ENCODE measurements at regions not wholly inside any gene's neighbourhood (a gene's known extent, or its start where the extent isn't known, plus 50 kb on each side); places are given as distances from the start of the nearest gene placed in this dataset.

- Mint-ChIP-seq H3K4me1 (ENCODE audit: low read depth) (peaks cover 46% of the 10 kb centered on the region), H3K27ac (peak overlapping the region; percentile 66), H3K27me3 (ENCODE audit: insufficient read depth) (no peaks in the 10 kb centered on the region; the same call in 1 of the 2 replicates), H3K36me3 (ENCODE audit: low read depth) (0 out of 2 replicates have a peak, but pooled peaks cover 8% of the 10 kb centered on the region), H3K9me3 (peaks cover 8% of the 10 kb centered on the region; the same call in 1 of the 2 replicates), H3K4me3 (no peak overlapping the region)
- TF ChIP-seq CTCF (IDR thresholded peaks at IDR 0.05): no peak
- DNase-seq: peak; percentile 58
Observed at GRCh38 chr12:127550271-127550670, 716.7 kb upstream of the TMEM132C start.

- peaks cover 8% of the 10 kb centered on the region; the same call in 1 of the 2 replicates for H3K9me3 Mint-ChIP-seq
- peaks cover 64% of the 10 kb centered on the region for H3K4me1 Mint-ChIP-seq (ENCODE audit: low read depth)
- TF ChIP-seq CTCF (IDR thresholded peaks at IDR 0.05): no peak
- H3K4me3 Mint-ChIP-seq: no peak overlapping the region
- DNase-seq: no peak
- no peaks in the 10 kb centered on the region; the same call in 1 of the 2 replicates for H3K27me3 Mint-ChIP-seq (ENCODE audit: insufficient read depth)
- H3K36me3 Mint-ChIP-seq (ENCODE audit: low read depth): 0 out of 2 replicates have a peak, but pooled peaks cover 8% of the 10 kb centered on the region
- H3K27ac Mint-ChIP-seq: no peak overlapping the region
Observed at GRCh38 chr12:127552838-127553237, 714.1 kb upstream of the TMEM132C start.

GRCh38 chr12:127555071-127555470 is 711.9 kb upstream of the TMEM132C start:
- Mint-ChIP-seq H3K36me3 (ENCODE audit: low read depth) (0 out of 2 replicates have a peak, but pooled peaks cover 8% of the 10 kb centered on the region), H3K9me3 (peaks cover 8% of the 10 kb centered on the region; the same call in 1 of the 2 replicates), H3K4me3 (no peak overlapping the region), H3K27me3 (ENCODE audit: insufficient read depth) (no peaks in the 10 kb centered on the region), H3K27ac (no peak overlapping the region), H3K4me1 (ENCODE audit: low read depth) (peaks cover 63% of the 10 kb centered on the region)
- TF ChIP-seq CTCF (IDR thresholded peaks at IDR 0.05): no peak
- no peak for DNase-seq

GRCh38 chr12:127556231-127556886 is 710.6 kb upstream of the TMEM132C start:
- Mint-ChIP-seq H3K27ac (no peak overlapping the region), H3K9me3 (peaks cover 8% of the 10 kb centered on the region; the same call in 1 of the 2 replicates), H3K36me3 (ENCODE audit: low read depth) (0 out of 2 replicates have a peak, but pooled peaks cover 8% of the 10 kb centered on the region), H3K4me3 (no peak overlapping the region), H3K27me3 (ENCODE audit: insufficient read depth) (no peaks in the 10 kb centered on the region), H3K4me1 (ENCODE audit: low read depth) (peaks cover 61% of the 10 kb centered on the region)
- TF ChIP-seq CTCF (IDR thresholded peaks at IDR 0.05): no peak
- no peak for DNase-seq

GRCh38 chr12:127558361-127558760 is 708.6 kb upstream of the TMEM132C start:
- TF ChIP-seq CTCF (IDR thresholded peaks at IDR 0.05): no peak
- peaks cover 72% of the 10 kb centered on the region for H3K4me1 Mint-ChIP-seq (ENCODE audit: low read depth)
- no peaks in the 10 kb centered on the region; the same call in 1 of the 2 replicates for H3K27me3 Mint-ChIP-seq (ENCODE audit: insufficient read depth)

More at GRCh38 chr12:127558361-127558760, 708.6 kb upstream of the TMEM132C start:
- DNase-seq: no peak
- Mint-ChIP-seq H3K27ac (peak overlapping the region; percentile 72), H3K4me3 (no peak overlapping the region), H3K36me3 (ENCODE audit: low read depth) (no peaks in the 10 kb centered on the region), H3K9me3 (no peaks in the 10 kb centered on the region; the same call in 1 of the 2 replicates)
